DOHH2 (cell line): ENCODE measurements at regions not wholly inside any gene's neighbourhood (a gene's known extent, or its start where the extent isn't known, plus 50 kb on each side); places are given as distances from the start of the nearest gene placed in this dataset.

ENCODE experiments used
- EZH2phosphoT487 ChIP-seq: fragments of 200-600 bp; sonication (generic); IDR thresholded peaks from 2 replicates; pipeline ENCODE4 v1.6.1; 2017; ENCODE audit warnings: borderline replicate concordance, mild to moderate bottlenecking, antibody characterized with exemption, low read length, moderate library complexity, mixed read lengths
- TF ChIP-seq, protein P1 (sequence below): fragments of 200-600 bp; sonication (generic); IDR thresholded peaks from one replicate; pipeline ENCODE4 v1.5.1; 2014; ENCODE audit warnings: antibody characterized with exemption, mild to moderate bottlenecking, low read depth, low read length; ENCODE audit not compliant: poor library complexity, severe bottlenecking

DNA sequence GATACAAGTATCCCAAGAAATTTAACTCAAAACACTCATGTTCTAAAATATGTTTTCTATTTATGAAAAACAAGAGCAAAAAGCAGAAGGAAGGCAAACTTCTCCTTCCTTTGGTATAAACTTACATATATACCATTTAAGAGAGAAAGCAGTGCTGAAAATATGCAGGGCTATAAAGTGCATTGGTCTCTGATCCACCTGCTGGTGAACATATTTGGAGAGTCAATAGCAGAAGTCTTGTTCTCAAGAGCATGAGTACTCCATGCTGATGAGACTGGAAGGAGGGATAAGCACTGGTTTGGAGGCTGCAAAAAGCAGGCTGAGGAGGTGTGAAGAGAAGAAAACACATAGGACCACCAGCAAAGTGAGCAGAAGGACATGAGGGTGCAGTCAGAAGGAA lies 391.2 kb downstream of the STK39 start:
- TF ChIP-seq, protein P1, sequence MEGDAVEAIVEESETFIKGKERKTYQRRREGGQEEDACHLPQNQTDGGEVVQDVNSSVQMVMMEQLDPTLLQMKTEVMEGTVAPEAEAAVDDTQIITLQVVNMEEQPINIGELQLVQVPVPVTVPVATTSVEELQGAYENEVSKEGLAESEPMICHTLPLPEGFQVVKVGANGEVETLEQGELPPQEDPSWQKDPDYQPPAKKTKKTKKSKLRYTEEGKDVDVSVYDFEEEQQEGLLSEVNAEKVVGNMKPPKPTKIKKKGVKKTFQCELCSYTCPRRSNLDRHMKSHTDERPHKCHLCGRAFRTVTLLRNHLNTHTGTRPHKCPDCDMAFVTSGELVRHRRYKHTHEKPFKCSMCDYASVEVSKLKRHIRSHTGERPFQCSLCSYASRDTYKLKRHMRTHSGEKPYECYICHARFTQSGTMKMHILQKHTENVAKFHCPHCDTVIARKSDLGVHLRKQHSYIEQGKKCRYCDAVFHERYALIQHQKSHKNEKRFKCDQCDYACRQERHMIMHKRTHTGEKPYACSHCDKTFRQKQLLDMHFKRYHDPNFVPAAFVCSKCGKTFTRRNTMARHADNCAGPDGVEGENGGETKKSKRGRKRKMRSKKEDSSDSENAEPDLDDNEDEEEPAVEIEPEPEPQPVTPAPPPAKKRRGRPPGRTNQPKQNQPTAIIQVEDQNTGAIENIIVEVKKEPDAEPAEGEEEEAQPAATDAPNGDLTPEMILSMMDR: no peak
- TF ChIP-seq EZH2phosphoT487: no peak
